ENCODE measurements at regions not wholly inside any gene's neighbourhood (a gene's known extent, or its start where the extent isn't known, plus 50 kb on each side); places are given as distances from the start of the nearest gene placed in this dataset.
A peak's percentile ranks its signal among the peaks of the same experiment; 100 is the strongest.

- no peak overlapping the region for H3K9ac ChIP-seq (ENCODE audit: low read length)
- H3K4me1 ChIP-seq (ENCODE audit: insufficient read depth, low read length) = 0 out of 2 replicates have a peak, but pooled peaks cover 4% of the 10 kb centered on the region
- no TSS peak for BruUV-seq (replicated peaks)
- H3K9me2 ChIP-seq (replicated peaks; ENCODE audit: low read length) = no peaks in the 10 kb centered on the region
- CTCF ChIA-PET = no interaction called here
- DNase-seq = no peak
- no peak overlapping the region for H3K4me3 ChIP-seq (ENCODE audit: low read length)
- no peaks in the 10 kb centered on the region for H4K20me1 ChIP-seq (ENCODE audit: low read length)
- no peaks in the 10 kb centered on the region for H3K79me2 ChIP-seq (ENCODE audit: low read length)
- H3K4me2 ChIP-seq (ENCODE audit: low read length) = no peak overlapping the region
- ATAC-seq = no peak
- H3F3A ChIP-seq (ENCODE audit: low read length, unreplicated experiment) = no peaks in the 10 kb centered on the region
- H3K36me3 ChIP-seq (ENCODE audit: low read depth, low read length) = no peaks in the 10 kb centered on the region
- TF ChIP-seq, protein P1, sequence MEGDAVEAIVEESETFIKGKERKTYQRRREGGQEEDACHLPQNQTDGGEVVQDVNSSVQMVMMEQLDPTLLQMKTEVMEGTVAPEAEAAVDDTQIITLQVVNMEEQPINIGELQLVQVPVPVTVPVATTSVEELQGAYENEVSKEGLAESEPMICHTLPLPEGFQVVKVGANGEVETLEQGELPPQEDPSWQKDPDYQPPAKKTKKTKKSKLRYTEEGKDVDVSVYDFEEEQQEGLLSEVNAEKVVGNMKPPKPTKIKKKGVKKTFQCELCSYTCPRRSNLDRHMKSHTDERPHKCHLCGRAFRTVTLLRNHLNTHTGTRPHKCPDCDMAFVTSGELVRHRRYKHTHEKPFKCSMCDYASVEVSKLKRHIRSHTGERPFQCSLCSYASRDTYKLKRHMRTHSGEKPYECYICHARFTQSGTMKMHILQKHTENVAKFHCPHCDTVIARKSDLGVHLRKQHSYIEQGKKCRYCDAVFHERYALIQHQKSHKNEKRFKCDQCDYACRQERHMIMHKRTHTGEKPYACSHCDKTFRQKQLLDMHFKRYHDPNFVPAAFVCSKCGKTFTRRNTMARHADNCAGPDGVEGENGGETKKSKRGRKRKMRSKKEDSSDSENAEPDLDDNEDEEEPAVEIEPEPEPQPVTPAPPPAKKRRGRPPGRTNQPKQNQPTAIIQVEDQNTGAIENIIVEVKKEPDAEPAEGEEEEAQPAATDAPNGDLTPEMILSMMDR (conservative IDR thresholded peaks at IDR 0.05; ENCODE audit: low read depth, low read length) = no peak
- no peak for TF ChIP-seq EZH2 (IDR thresholded peaks at IDR 0.05; ENCODE audit: low read length, unreplicated experiment)
- no peaks in the 10 kb centered on the region for H3K9me3 ChIP-seq (ENCODE audit: low read length)
- no peaks in the 10 kb centered on the region for H3K27me3 ChIP-seq (ENCODE audit: low read length)
- H2AFZ ChIP-seq (ENCODE audit: low read length) = no peak overlapping the region
- intact Hi-C loops (cut with micrococcal nuclease) = no loop called here
- no peak overlapping the region for H3K27ac ChIP-seq (ENCODE audit: low read length)
- POLR2A ChIA-PET (ENCODE audit: unreplicated experiment) = no interaction called here
Observed at GRCh38 chr9:108101410-108101809, 611.8 kb upstream of the KLF4 start.

DNA sequence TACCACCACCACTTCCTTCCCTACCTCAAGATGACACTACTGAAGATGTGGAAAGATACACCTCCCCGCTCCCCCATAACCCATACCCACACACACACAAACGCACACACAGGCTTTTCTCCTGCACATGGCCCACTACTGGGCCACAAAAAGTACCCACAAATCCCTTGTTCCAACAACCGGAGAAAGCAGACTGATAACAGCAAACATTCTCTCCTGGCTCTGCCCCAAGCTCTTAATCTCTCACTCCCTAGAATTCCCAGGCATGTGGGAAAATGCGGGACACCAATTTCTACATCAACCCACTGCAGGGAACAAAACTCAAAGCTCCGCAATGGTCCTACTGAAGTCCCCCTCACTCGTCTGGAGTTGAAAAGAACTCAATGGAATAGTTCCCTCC is 611.0 kb upstream of the KLF4 start:
- no peak overlapping the region for H3K4me2 ChIP-seq (ENCODE audit: low read length)
- intact Hi-C loops (cut with micrococcal nuclease) = no loop called here
- H4K20me1 ChIP-seq (ENCODE audit: low read length) = no peaks in the 10 kb centered on the region
- CTCF ChIA-PET = no interaction called here
- no peaks in the 10 kb centered on the region for H3K9me2 ChIP-seq (replicated peaks; ENCODE audit: low read length)
- BruUV-seq (replicated peaks) = no TSS peak
- no peaks in the 10 kb centered on the region for H3F3A ChIP-seq (ENCODE audit: low read length, unreplicated experiment)
- no peak overlapping the region for H3K4me3 ChIP-seq (ENCODE audit: low read length)
- H3K9ac ChIP-seq (ENCODE audit: low read length) = no peak overlapping the region
- no peak for DNase-seq
- no peaks in the 10 kb centered on the region for H3K36me3 ChIP-seq (ENCODE audit: low read depth, low read length)
- ATAC-seq = no peak
- H3K27me3 ChIP-seq (ENCODE audit: low read length) = no peaks in the 10 kb centered on the region
- no peak for TF ChIP-seq EZH2 (IDR thresholded peaks at IDR 0.05; ENCODE audit: low read length, unreplicated experiment)
- no peak for TF ChIP-seq EZH2phosphoT487 (IDR thresholded peaks at IDR 0.05; ENCODE audit: borderline replicate concordance, low read length)
- TF ChIP-seq, protein P1 (conservative IDR thresholded peaks at IDR 0.05; ENCODE audit: low read depth, low read length) = no peak
- POLR2A ChIA-PET (ENCODE audit: unreplicated experiment) = no interaction called here
- no peak overlapping the region for H3K27ac ChIP-seq (ENCODE audit: low read length)
- no peak overlapping the region for H2AFZ ChIP-seq (ENCODE audit: low read length)
- 0 out of 2 replicates have a peak, but pooled peaks cover 4% of the 10 kb centered on the region for H3K4me1 ChIP-seq (ENCODE audit: insufficient read depth, low read length)
- H3K79me2 ChIP-seq (ENCODE audit: low read length) = no peaks in the 10 kb centered on the region
- H3K9me3 ChIP-seq (ENCODE audit: low read length) = no peaks in the 10 kb centered on the region

DNA sequence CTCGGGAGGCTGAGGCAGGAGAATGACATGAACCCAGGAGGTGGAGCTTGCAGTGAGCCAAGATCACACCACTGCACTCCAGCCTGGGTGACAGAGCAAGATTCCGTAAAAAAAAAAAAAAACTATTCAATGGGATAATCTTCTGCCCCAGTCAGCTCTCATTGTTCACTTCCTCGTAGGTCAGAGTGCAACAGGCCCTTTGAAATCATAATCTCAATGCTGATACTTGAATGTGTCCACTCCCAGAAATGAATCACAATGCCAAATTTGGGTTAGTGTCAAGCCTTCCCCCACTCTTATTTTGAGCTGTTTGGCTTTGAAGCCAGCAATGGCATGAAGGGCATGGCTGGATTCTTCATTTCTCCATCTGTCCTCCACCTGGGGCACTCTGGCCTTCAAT is 610.3 kb upstream of the KLF4 start:
- H3K27ac ChIP-seq (ENCODE audit: low read length) = no peak overlapping the region
- no peaks in the 10 kb centered on the region for H3K9me3 ChIP-seq (ENCODE audit: low read length)
- TF ChIP-seq EZH2 (IDR thresholded peaks at IDR 0.05; ENCODE audit: low read length, unreplicated experiment) (no peak), EZH2phosphoT487 (IDR thresholded peaks at IDR 0.05; ENCODE audit: borderline replicate concordance, low read length) (no peak)
- TF ChIP-seq, protein P1 (conservative IDR thresholded peaks at IDR 0.05; ENCODE audit: low read depth, low read length) = no peak
- H3K27me3 ChIP-seq (ENCODE audit: low read length) = no peaks in the 10 kb centered on the region
- intact Hi-C loops (cut with micrococcal nuclease) = no loop called here
- H4K20me1 ChIP-seq (ENCODE audit: low read length) = no peaks in the 10 kb centered on the region
- no peaks in the 10 kb centered on the region for H3K79me2 ChIP-seq (ENCODE audit: low read length)
- no peaks in the 10 kb centered on the region for H3K9me2 ChIP-seq (replicated peaks; ENCODE audit: low read length)
- DNase-seq = peak; percentile 15
- no peaks in the 10 kb centered on the region for H3K36me3 ChIP-seq (ENCODE audit: low read depth, low read length)
- no peak overlapping the region for H3K4me2 ChIP-seq (ENCODE audit: low read length)
- ChIA-PET POLR2A (ENCODE audit: unreplicated experiment) (no interaction called here), CTCF (interaction anchor here (0.6 kb wide), 1 partner anchor 172 kb away, joined by 5 read pairs; no protein-coding TSS in a partner anchor)
- ATAC-seq = no peak
- no peak overlapping the region for H2AFZ ChIP-seq (ENCODE audit: low read length)
- no peak overlapping the region for H3K4me3 ChIP-seq (ENCODE audit: low read length)
- peaks cover 10% of the 10 kb centered on the region for H3K4me1 ChIP-seq (ENCODE audit: insufficient read depth, low read length)
- H3F3A ChIP-seq (ENCODE audit: low read length, unreplicated experiment) = no peaks in the 10 kb centered on the region
- no peak overlapping the region for H3K9ac ChIP-seq (ENCODE audit: low read length)
- BruUV-seq (replicated peaks) = no TSS peak
